ENCODE measurements at regions not wholly inside any gene's neighbourhood (a gene's known extent, or its start where the extent isn't known, plus 50 kb on each side); places are given as distances from the start of the nearest gene placed in this dataset.

- intact Hi-C loops (cut with micrococcal nuclease) = no loop called here
- no peak overlapping the region for H3K27ac Mint-ChIP-seq
- H3K4me1 ChIP-seq (ENCODE audit: control insufficient read depth in 1 of 2, insufficient read depth in 2 of 2, low read length in 2 of 2) = no peaks in the 10 kb centered on the region
- H3K36me3 ChIP-seq (replicated peaks in 1 of 2; ENCODE audit: control insufficient read depth in 1 of 2, insufficient read depth in 2 of 2, low read length in 2 of 2) = no peaks in the 10 kb centered on the region
- H3K27me3 ChIP-seq (ENCODE audit: control insufficient read depth in 2 of 2, insufficient read depth in 2 of 2, low read length in 2 of 2) = no peaks in the 10 kb centered on the region
- H3K27me3 Mint-ChIP-seq (ENCODE audit: low read depth in 3 of 3) = peaks cover 0 to 2% (median 2%) of the 10 kb centered on the region in 3 donors
- no peaks in the 10 kb centered on the region for H3K36me3 Mint-ChIP-seq
- no peak overlapping the region for H3K4me2 ChIP-seq (replicated peaks; ENCODE audit: extremely low read depth, low read length, poor library complexity, severe bottlenecking)
- H3K27ac ChIP-seq (ENCODE audit: low read depth in 1 of 2, low read length in 2 of 2) = no peak overlapping the region
- H3K9me3 ChIP-seq (replicated peaks in 1 of 2; ENCODE audit: control insufficient read depth in 1 of 2, insufficient read depth in 1 of 2, low read length in 2 of 2) = no peaks in the 10 kb centered on the region
- H3K4me3 Mint-ChIP-seq = no peak overlapping the region
- 96% methylated on average over 3 of the region's 4 CpGs for WGBS (ENCODE audit: insufficient coverage)
- no peak overlapping the region for H3K4me3 ChIP-seq (replicated peaks in 1 of 3; ENCODE audit: low read depth in 2 of 3, low read length in 3 of 3)
- no peaks in the 10 kb centered on the region for H3K9me3 Mint-ChIP-seq
- no peaks in the 10 kb centered on the region for H3K4me1 Mint-ChIP-seq
- no peaks in the 10 kb centered on the region for H3K79me2 ChIP-seq (ENCODE audit: insufficient read depth, low read length)
- DNase-seq = no peak
- no peak overlapping the region for H2AFZ ChIP-seq (ENCODE audit: insufficient read depth, low read depth, low read length, poor library complexity, severe bottlenecking)
- H4K20me1 ChIP-seq (ENCODE audit: insufficient read depth, low read length) = no peaks in the 10 kb centered on the region
- no peak for TF ChIP-seq CTCF (IDR thresholded peaks at IDR 0.05)
- H3K9ac ChIP-seq (ENCODE audit: insufficient read depth, low read length, poor library complexity, severe bottlenecking) = no peak overlapping the region
Observed at GRCh38 chr13:24091080-24091479, 69.4 kb upstream of the SPATA13 start.

- Histone ChIP-seq H3K9ac (ENCODE audit: insufficient read depth, low read length, poor library complexity, severe bottlenecking) (no peak overlapping the region), H3K4me2 (replicated peaks; ENCODE audit: extremely low read depth, low read length, poor library complexity, severe bottlenecking) (no peak overlapping the region), H3K9me3 (replicated peaks in 1 of 2; ENCODE audit: control insufficient read depth in 1 of 2, insufficient read depth in 1 of 2, low read length in 2 of 2) (no peaks in the 10 kb centered on the region), H3K4me1 (ENCODE audit: control insufficient read depth in 1 of 2, insufficient read depth in 2 of 2, low read length in 2 of 2) (no peaks in the 10 kb centered on the region), H3K27ac (ENCODE audit: low read depth in 1 of 2, low read length in 2 of 2) (no peak overlapping the region), H4K20me1 (ENCODE audit: insufficient read depth, low read length) (no peaks in the 10 kb centered on the region), H3K36me3 (replicated peaks in 1 of 2; ENCODE audit: control insufficient read depth in 1 of 2, insufficient read depth in 2 of 2, low read length in 2 of 2) (no peaks in the 10 kb centered on the region), H3K4me3 (replicated peaks in 1 of 3; ENCODE audit: low read depth in 2 of 3, low read length in 3 of 3) (no peak overlapping the region), H3K79me2 (ENCODE audit: insufficient read depth, low read length) (no peaks in the 10 kb centered on the region), H3K27me3 (ENCODE audit: control insufficient read depth in 2 of 2, insufficient read depth in 2 of 2, low read length in 2 of 2) (no peaks in the 10 kb centered on the region), H2AFZ (ENCODE audit: insufficient read depth, low read depth, low read length, poor library complexity, severe bottlenecking) (no peak overlapping the region)
- H3K36me3 Mint-ChIP-seq = no peaks in the 10 kb centered on the region
- no peak for DNase-seq
- no CpG with 5 or more reads among the region's 1 CpG for WGBS (ENCODE audit: insufficient coverage)
- no peak overlapping the region for H3K4me3 Mint-ChIP-seq
- H3K4me1 Mint-ChIP-seq = no peaks in the 10 kb centered on the region
- intact Hi-C loops (cut with micrococcal nuclease) = no loop called here
- no peaks in the 10 kb centered on the region for H3K9me3 Mint-ChIP-seq
- TF ChIP-seq CTCF (IDR thresholded peaks at IDR 0.05) = no peak
- H3K27ac Mint-ChIP-seq = no peak overlapping the region
- H3K27me3 Mint-ChIP-seq (ENCODE audit: low read depth in 3 of 3) = peaks cover 0 to 8% (median 1%) of the 10 kb centered on the region in 3 donors
Observed at GRCh38 chr13:24092108-24092507, 68.4 kb upstream of the SPATA13 start.
